HCT116 (cell line): ENCODE measurements at regions not wholly inside any gene's neighbourhood (a gene's known extent, or its start where the extent isn't known, plus 50 kb on each side); places are given as distances from the start of the nearest gene placed in this dataset.

Experiments used
- ATAC-seq: fragments of 200-7000 bp; cut with Tn5 transposase; 2 replicates; pipeline ENCODE4 v1.9.1; 2020; ENCODE audit warnings: mild to moderate bottlenecking, moderate library complexity
- BruUV-seq: library from RNA; stranded (reverse); fragments of 400-500 nt; replicated peaks from 2 replicates; lab custom pipeline; 2021; lab: Mats Ljungman, UMichigan
- CTCF ChIA-PET: fragments of 300-600 bp; sonication (Branson Sonifier 250); formaldehyde crosslinking; loops from one replicate; lab custom pipeline; 2021; ENCODE audit warnings: antibody characterized with exemption; lab: Charles Lee
- POLR2A ChIA-PET: fragments of 300-600, 350-600 bp; sonication (Branson Sonifier 250); formaldehyde crosslinking; loops from one replicate; lab custom pipeline; 2021; ENCODE audit warnings: antibody characterized with exemption; lab: Charles Lee
- RAD21 ChIA-PET, 2 experiments: fragments of 300-600 bp; sonication (Branson Sonifier 250); formaldehyde crosslinking; loops; one replicate each; lab custom pipeline; 2023; ENCODE audit warnings: low total read pairs in 2 of 2; ENCODE audit not compliant: uncharacterized antibody in 2 of 2, unreplicated experiment in 2 of 2, low non-redundant PET in 1 of 2; lab: Charles Lee
- DNase-seq: peaks from one replicate; pipeline ENCODE4 v3.0.0-alpha.2; 2010; ENCODE audit warnings: low read depth, low spot score
- H2AFZ ChIP-seq: fragments of 200-600 bp; shearing (Covaris generic), sonication (generic); 2 replicates; pipeline ENCODE4 v1.6.1; 2017; ENCODE audit warnings: low read depth, mixed run types, mixed read lengths, antibody characterized with exemption, low read length; ENCODE audit not compliant: poor library complexity, severe bottlenecking
- H3K27ac ChIP-seq: 2 replicates; pipeline ENCODE4 v1.5.1; 2012; ENCODE audit warnings: low read depth, low read length
- H3K27me3 ChIP-seq: fragments of 200-600 bp; sonication (generic); 2 replicates; pipeline ENCODE4 v1.6.1; 2016; ENCODE audit warnings: mixed run types, low read length, mixed read lengths; ENCODE audit not compliant: insufficient read depth
- H3K36me3 ChIP-seq, 2 experiments: fragments of 200-500 bp in 1 of 2; fragments of 200-600 bp in 1 of 2; sonication (Bioruptor generic) in 1 of 2; sonication (generic) in 1 of 2; 2 replicates each; pipeline versions ENCODE4 v1.5.1 to v1.6.1; 2014 to 2016; ENCODE audit warnings: low read length in 2 of 2, inconsistent platforms in 1 of 2, mixed read lengths in 1 of 2, mixed run types in 1 of 2; ENCODE audit not compliant: insufficient read depth in 2 of 2, control insufficient read depth in 1 of 2
- H3K4me1 ChIP-seq, 2 experiments: fragments of 200-600 bp in 1 of 2; sonication (generic) in 1 of 2; 2 replicates each; pipeline versions ENCODE4 v1.5.1 to v1.6.1; 2012 to 2017; ENCODE audit warnings: low read length in 2 of 2, inconsistent platforms in 1 of 2, mild to moderate bottlenecking in 1 of 2, mixed read lengths in 1 of 2, mixed run types in 1 of 2, moderate library complexity in 1 of 2; ENCODE audit not compliant: insufficient read depth in 2 of 2, control insufficient read depth in 1 of 2
- H3K4me2 ChIP-seq: fragments of 200-600 bp; sonication (generic); 2 replicates; pipeline ENCODE4 v1.6.1; 2017; ENCODE audit warnings: mixed run types, low read length, mixed read lengths
- H3K4me3 ChIP-seq, 2 experiments: fragments of 200-600 bp in 1 of 2; sonication (generic) in 1 of 2; replicated peaks in 1 of 2; 2 replicates each; pipeline ENCODE4 v1.5.1; 2011 to 2016; ENCODE audit warnings: low read length in 2 of 2, control low read depth in 1 of 2, low read depth in 1 of 2, mild to moderate bottlenecking in 1 of 2, mixed read lengths in 1 of 2, mixed run types in 1 of 2
- H3K79me2 ChIP-seq: fragments of 200-600 bp; sonication (generic); 2 replicates; pipeline ENCODE4 v1.6.1; 2017; ENCODE audit warnings: mild to moderate bottlenecking, mixed run types, low read length, moderate library complexity, mixed read lengths; ENCODE audit not compliant: insufficient read depth
- H3K9ac ChIP-seq: fragments of 200-600 bp; sonication (generic); 2 replicates; pipeline ENCODE4 v1.6.1; 2016; ENCODE audit warnings: low read length, mixed read lengths
- H3K9me2 ChIP-seq: fragments of 200-600 bp; sonication (generic), shearing (Covaris generic); 2 replicates; pipeline ENCODE4 v1.6.1; 2017; ENCODE audit warnings: mixed run types, mild to moderate bottlenecking, moderate library complexity; ENCODE audit not compliant: insufficient read depth
- H3K9me3 ChIP-seq, 2 experiments: fragments of 200-500 bp in 1 of 2; fragments of 200-600 bp in 1 of 2; sonication (Bioruptor generic) in 1 of 2; sonication (generic) in 1 of 2; 2 replicates each; pipeline ENCODE4 v1.6.1; 2014 to 2017; ENCODE audit warnings: low read length in 2 of 2, mixed read lengths in 2 of 2, inconsistent platforms in 1 of 2, low read depth in 1 of 2, mild to moderate bottlenecking in 1 of 2, mixed run types in 1 of 2, moderate library complexity in 1 of 2; ENCODE audit not compliant: control insufficient read depth in 1 of 2, insufficient read depth in 1 of 2
- H4K20me1 ChIP-seq: fragments of 200-600 bp; sonication (generic), shearing (Covaris generic); 2 replicates; pipeline ENCODE4 v1.6.1; 2017; ENCODE audit warnings: mixed run types, mild to moderate bottlenecking, moderate library complexity; ENCODE audit not compliant: insufficient read depth
- ATF3 ChIP-seq: IDR thresholded peaks from 2 replicates; pipeline ENCODE4 v1.6.1; 2012
- CBX3 ChIP-seq: IDR thresholded peaks from 2 replicates; pipeline ENCODE4 v1.6.1; 2012; ENCODE audit warnings: low read depth
- CEBPB ChIP-seq: IDR thresholded peaks from 2 replicates; pipeline ENCODE4 v1.6.1; 2012; ENCODE audit warnings: low read depth
- CTCF ChIP-seq, 3 experiments: fragments of 200-600 bp in 1 of 3; sonication (generic) in 1 of 3; IDR thresholded peaks in 2 of 3; conservative IDR thresholded peaks in 1 of 3; 2 replicates each; pipeline ENCODE4 v1.5.1; 2012 to 2017; ENCODE audit warnings: low read depth in 2 of 3, low read length in 2 of 3, antibody characterized with exemption in 1 of 3, borderline replicate concordance in 1 of 3, control low read depth in 1 of 3, mild to moderate bottlenecking in 1 of 3, mixed read lengths in 1 of 3, mixed run types in 1 of 3, moderate library complexity in 1 of 3; ENCODE audit not compliant: insufficient read depth in 1 of 3
- EGR1 ChIP-seq: IDR thresholded peaks from 2 replicates; pipeline ENCODE4 v1.6.1; 2012; ENCODE audit warnings: low read depth
- EZH2 ChIP-seq: fragments of 200-600 bp; sonication (generic); IDR thresholded peaks from 2 replicates; pipeline ENCODE4 v1.6.1; 2017; ENCODE audit warnings: antibody characterized with exemption, mixed run types
- EZH2phosphoT487 ChIP-seq: fragments of 200-600 bp; IDR thresholded peaks from 2 replicates; pipeline ENCODE4 v1.6.1; 2018; ENCODE audit warnings: antibody characterized with exemption, borderline replicate concordance
- FOSL1 ChIP-seq: IDR thresholded peaks from 2 replicates; pipeline ENCODE4 v1.6.1; 2012; ENCODE audit warnings: low read depth
- JUND ChIP-seq: IDR thresholded peaks from 2 replicates; pipeline ENCODE4 v1.6.1; 2012
- POLR2A ChIP-seq: IDR thresholded peaks from 2 replicates; pipeline ENCODE4 v1.7.0; 2011; ENCODE audit warnings: borderline replicate concordance; ENCODE audit not compliant: insufficient read depth, insufficient read length; ENCODE audit errors: extremely low read depth
- POLR2AphosphoS5 ChIP-seq: IDR thresholded peaks from 2 replicates; pipeline ENCODE4 v1.6.1; 2011; ENCODE audit warnings: mild to moderate bottlenecking, low read depth, low read length, moderate library complexity
- RAD21 ChIP-seq: IDR thresholded peaks from 2 replicates; pipeline ENCODE4 v1.6.1; 2012; ENCODE audit warnings: low read depth, mild to moderate bottlenecking
- REST ChIP-seq: IDR thresholded peaks from 2 replicates; pipeline ENCODE4 v1.6.1; 2012; ENCODE audit warnings: low read depth
- SP1 ChIP-seq: IDR thresholded peaks from 2 replicates; pipeline ENCODE4 v1.6.1; 2012; ENCODE audit warnings: low read depth
- TCF7L2 ChIP-seq: IDR thresholded peaks from 2 replicates; pipeline ENCODE4 v1.7.0; 2011; ENCODE audit warnings: borderline replicate concordance, inconsistent platforms; ENCODE audit not compliant: insufficient read depth, insufficient read length; ENCODE audit errors: extremely low read depth
- YY1 ChIP-seq: IDR thresholded peaks from 2 replicates; pipeline ENCODE4 v1.6.1; 2011; ENCODE audit warnings: low read length, low read depth, moderate library complexity, mild to moderate bottlenecking; ENCODE audit not compliant: insufficient replicate concordance; ENCODE audit errors: extremely low read depth
- ZFX ChIP-seq: fragments of 450-650 bp; IDR thresholded peaks from 2 replicates; pipeline ENCODE4 v1.6.1; 2017
- intact Hi-C: fragments of 100-400 bp; cut with micrococcal nuclease; formaldehyde crosslinking; loops from 2 replicates; pipeline ENCODE4 v1.10.0; 2022

DNA sequence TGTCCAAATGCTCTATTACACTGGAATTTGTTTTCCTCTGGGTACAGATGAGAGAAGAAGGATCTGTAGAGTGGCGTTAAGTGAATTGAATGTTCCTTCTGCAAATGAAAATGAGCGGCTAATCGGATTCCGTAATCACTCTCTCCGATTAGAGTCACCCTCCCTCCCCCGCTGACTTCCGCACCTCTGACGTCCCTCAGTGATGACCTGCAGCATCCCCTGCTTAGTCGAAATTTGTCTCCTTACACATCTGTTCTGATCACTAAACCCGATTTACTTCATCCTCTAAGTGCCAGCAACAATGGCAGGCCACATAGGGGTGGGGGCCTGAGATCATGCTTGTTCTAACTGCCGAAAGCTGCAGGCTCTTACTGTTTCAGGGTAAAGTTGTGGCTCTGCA, 378.7 kb downstream of the SEC16B start:
- intact Hi-C loops = no loop called here
- RAD21 ChIA-PET = no interaction called here

More for the DNA sequence above, 378.7 kb downstream of the SEC16B start:
- ATAC-seq = no peak
- H3K9me3 ChIP-seq = no peaks in the 10 kb centered on the region
- H3K4me2 ChIP-seq = no peak overlapping the region
- H3K4me3 ChIP-seq = no peak overlapping the region
- BruUV-seq = no TSS peak
- peaks cover 34% of the 10 kb centered on the region for H3K27me3 ChIP-seq
- H3K9me2 ChIP-seq = no peaks in the 10 kb centered on the region
- H3K36me3 ChIP-seq = no peaks in the 10 kb centered on the region
- DNase-seq = no peak
- no peak overlapping the region for H3K27ac ChIP-seq
- ChIA-PET POLR2A (no interaction called here), CTCF (no interaction called here)
- H3K79me2 ChIP-seq = no peaks in the 10 kb centered on the region
- H4K20me1 ChIP-seq = no peaks in the 10 kb centered on the region; the same call in 1 of the 2 replicates
- peaks cover 0 to 4% of the 10 kb centered on the region in 2 experiments; a peak in 1 of 4 replicates for H3K4me1 ChIP-seq
- no peak overlapping the region for H3K9ac ChIP-seq
- H2AFZ ChIP-seq = no peak overlapping the region
- TF ChIP-seq CTCF (IDR thresholded peaks at IDR 0.05 in 2 of 3, conservative IDR thresholded peaks at IDR 0.05 in 1 of 3; ENCODE audit: borderline replicate concordance in 1 of 3, insufficient read depth in 1 of 3, low read depth in 2 of 3, low read length in 2 of 3) (no peak), TCF7L2 (no peak), POLR2AphosphoS5 (no peak), YY1 (no peak), CBX3 (no peak), JUND (no peak), CEBPB (no peak), RAD21 (no peak), EGR1 (no peak), ATF3 (no peak), REST (no peak), ZFX (no peak), POLR2A (no peak), EZH2phosphoT487 (no peak), FOSL1 (no peak), EZH2 (no peak), SP1 (no peak)
